Adrenal gland (tissue), 5 donors: ENCODE measurements at regions not wholly inside any gene's neighbourhood (a gene's known extent, or its start where the extent isn't known, plus 50 kb on each side); places are given as distances from the start of the nearest gene placed in this dataset.

Experiments used
- POLR2A ChIP-seq, 2 donors: fragments of 450-650 bp; IDR thresholded peaks; one replicate each; pipeline ENCODE4 v1.6.1; 2017; ENCODE audit warnings: antibody characterized with exemption in 2 of 2, mild to moderate bottlenecking in 2 of 2, moderate library complexity in 1 of 2
- TF ChIP-seq, protein P1 (sequence below), 6 experiments: fragments of 450-650 bp in 4 of 6; fragments of 200-600 bp in 2 of 6; sonication (generic) in 1 of 6; IDR thresholded peaks; 1 replicate in 5 of 6; 2 replicates in 1 of 6; pipeline versions ENCODE4 v1.5.1 to v1.8.0; 2016 to 2021; ENCODE audit warnings: antibody characterized with exemption in 6 of 6, mild to moderate bottlenecking in 2 of 6, moderate library complexity in 1 of 6
- donor health status: DM: no; HTN: no; CAD: no.

- TF ChIP-seq, protein P1, sequence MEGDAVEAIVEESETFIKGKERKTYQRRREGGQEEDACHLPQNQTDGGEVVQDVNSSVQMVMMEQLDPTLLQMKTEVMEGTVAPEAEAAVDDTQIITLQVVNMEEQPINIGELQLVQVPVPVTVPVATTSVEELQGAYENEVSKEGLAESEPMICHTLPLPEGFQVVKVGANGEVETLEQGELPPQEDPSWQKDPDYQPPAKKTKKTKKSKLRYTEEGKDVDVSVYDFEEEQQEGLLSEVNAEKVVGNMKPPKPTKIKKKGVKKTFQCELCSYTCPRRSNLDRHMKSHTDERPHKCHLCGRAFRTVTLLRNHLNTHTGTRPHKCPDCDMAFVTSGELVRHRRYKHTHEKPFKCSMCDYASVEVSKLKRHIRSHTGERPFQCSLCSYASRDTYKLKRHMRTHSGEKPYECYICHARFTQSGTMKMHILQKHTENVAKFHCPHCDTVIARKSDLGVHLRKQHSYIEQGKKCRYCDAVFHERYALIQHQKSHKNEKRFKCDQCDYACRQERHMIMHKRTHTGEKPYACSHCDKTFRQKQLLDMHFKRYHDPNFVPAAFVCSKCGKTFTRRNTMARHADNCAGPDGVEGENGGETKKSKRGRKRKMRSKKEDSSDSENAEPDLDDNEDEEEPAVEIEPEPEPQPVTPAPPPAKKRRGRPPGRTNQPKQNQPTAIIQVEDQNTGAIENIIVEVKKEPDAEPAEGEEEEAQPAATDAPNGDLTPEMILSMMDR (IDR thresholded peaks at IDR 0.05), result no peak
- no peak for TF ChIP-seq POLR2A (IDR thresholded peaks at IDR 0.05)
Observed at GRCh38 chr12:33757701-33758100, 264.6 kb upstream of the ALG10 start.
